GM19099 (cell line): ENCODE measurements at regions not wholly inside any gene's neighbourhood (a gene's known extent, or its start where the extent isn't known, plus 50 kb on each side); places are given as distances from the start of the nearest gene placed in this dataset.

Experiments used
- POLR2A ChIP-seq: IDR thresholded peaks from 3 replicates; pipeline ENCODE4 v1.6.1; 2011; ENCODE audit warnings: low read depth; ENCODE audit not compliant: insufficient read length; ENCODE audit errors: extremely low read depth

DNA sequence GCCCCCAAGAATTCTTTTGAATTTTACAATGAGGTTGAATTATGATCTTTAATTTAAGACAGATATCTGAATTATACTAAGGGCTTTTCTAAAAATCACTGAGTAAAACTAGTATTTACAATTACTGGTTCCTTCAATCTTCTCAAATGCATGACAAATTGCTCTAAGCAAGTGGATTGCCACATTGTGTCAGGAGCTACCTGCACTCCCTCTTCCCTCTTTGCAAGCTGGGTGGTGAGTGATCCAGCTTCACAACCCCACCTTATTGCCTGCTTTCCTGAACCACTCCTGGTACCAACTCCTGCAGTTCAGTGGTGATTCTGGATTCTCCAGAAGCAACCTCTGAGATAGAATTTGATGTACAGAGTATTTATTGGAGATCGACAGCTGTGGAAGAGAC is 49.9 kb upstream of the SERP2 start:
- no peak for TF ChIP-seq POLR2A
